ENCODE measurements at regions not wholly inside any gene's neighbourhood (a gene's known extent, or its start where the extent isn't known, plus 50 kb on each side); places are given as distances from the start of the nearest gene placed in this dataset.

DNA sequence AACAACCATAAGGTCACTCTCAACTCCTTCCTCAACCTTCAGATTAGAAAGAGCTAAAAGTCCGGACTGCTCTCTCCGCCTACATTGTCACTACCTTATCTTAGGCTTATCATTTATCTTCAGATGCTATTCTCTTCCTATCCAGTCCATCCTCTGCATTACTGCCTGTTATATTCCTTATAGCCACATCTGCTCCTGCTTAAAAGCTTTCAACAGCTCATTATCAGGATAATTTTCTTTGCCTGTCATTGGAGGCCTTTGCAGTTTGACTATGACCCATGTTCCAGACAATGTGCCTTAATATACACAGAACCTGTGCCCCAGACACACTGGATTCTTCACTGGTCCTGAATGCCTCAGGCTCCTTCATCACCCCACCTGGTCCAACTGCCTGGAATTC is 184.1 kb upstream of the SETMAR start (continued):
- no peak for TF ChIP-seq KDM5A (IDR thresholded peaks at IDR 0.05)
- TF ChIP-seq HOXA7 (CRISPR knock-in tag; IDR thresholded peaks at IDR 0.05) = no peak

DNA sequence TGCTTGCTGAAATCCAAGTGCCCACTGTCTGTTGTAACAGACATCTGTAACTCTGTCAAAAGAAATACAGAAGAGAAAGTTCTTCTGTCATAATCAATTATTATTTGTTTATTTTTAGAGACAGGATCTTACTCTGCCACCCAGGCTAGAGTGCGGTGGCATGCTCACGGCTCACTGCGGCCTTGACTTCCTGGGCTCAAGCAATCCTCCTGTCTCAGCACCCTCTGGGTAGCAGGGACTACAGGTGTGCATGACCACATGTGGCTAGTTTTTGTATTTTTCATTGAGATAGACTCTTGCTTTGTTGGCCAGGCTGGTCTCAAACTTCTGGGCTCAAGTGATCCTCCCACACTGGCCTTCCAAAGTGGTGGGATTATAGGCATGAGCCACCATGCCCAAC is 177.6 kb upstream of the SETMAR start:
- ChIA-PET POLR2A (no interaction called here), CTCF (no interaction called here)
- Histone ChIP-seq H3K4me3 (no peak overlapping the region), H3K4me1 (no peaks in the 10 kb centered on the region), H3K9me3 (no peaks in the 10 kb centered on the region; the same call in 2 of the 3 replicates), H3K4me2 (no peak overlapping the region), H3K27ac (no peak overlapping the region)
- WGBS (ENCODE audit: missing lambda C conversion rate) = 20% methylated on average over 3 of the region's 3 CpGs
- TF ChIP-seq POLR2AphosphoS2 (conservative IDR thresholded peaks at IDR 0.05; ENCODE audit: low read length) = no peak
- TF ChIP-seq NFE2L2 (conservative IDR thresholded peaks at IDR 0.05; ENCODE audit: low read length) = no peak
- no peak for TF ChIP-seq RARB (CRISPR knock-in tag; IDR thresholded peaks at IDR 0.05)
- TF ChIP-seq FOXS1 (CRISPR knock-in tag; IDR thresholded peaks at IDR 0.05) = no peak
- TF ChIP-seq ZFP36 (IDR thresholded peaks at IDR 0.05; ENCODE audit: borderline replicate concordance, partially characterized antibody) = no peak
- no peak for TF ChIP-seq JUNB (IDR thresholded peaks at IDR 0.05)
- TF ChIP-seq KDM1A (IDR thresholded peaks at IDR 0.05; ENCODE audit: low read depth) = no peak
- TF ChIP-seq, protein P1, sequence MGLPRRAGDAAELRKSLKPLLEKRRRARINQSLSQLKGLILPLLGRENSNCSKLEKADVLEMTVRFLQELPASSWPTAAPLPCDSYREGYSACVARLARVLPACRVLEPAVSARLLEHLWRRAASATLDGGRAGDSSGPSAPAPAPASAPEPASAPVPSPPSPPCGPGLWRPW (IDR thresholded peaks at IDR 0.05) = no peak
- ATAC-seq (no peak), DNase-seq (ENCODE audit: low read depth in 1 of 2, low spot score in 1 of 2) (no peak), FAIRE-seq (no peak)

DNA sequence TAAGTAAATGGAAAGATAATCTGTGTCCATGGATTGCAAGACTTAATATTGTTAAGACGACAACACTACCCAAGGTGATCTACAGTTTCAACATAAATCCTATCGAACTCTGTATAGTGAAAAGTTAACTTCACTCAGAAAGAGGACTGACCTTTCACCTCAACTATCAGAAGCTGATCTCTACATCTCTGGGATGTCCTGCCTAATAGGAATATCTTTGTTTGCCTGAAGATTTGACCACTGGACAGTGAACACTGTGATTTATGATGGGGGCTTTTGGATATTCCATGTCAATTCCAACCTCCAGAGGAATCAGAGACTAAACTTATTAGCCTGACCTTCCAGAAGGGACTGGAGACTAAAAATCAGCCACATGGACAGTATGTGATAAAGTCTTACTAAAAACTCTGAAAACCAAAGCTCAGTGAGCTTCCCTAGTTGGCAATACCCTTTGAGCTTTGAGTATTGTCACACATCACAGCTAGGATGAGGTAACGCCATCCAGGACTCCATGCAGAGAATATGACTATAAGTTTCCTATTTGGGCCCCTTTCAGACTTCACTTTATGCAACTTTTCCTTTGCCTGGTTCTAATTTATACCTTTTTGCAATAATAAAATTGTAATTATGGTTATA is 164.9 kb upstream of the SETMAR start:
- TF ChIP-seq TFCP2L1 (CRISPR knock-in tag; IDR thresholded peaks at IDR 0.05) (no peak), HOXA7 (CRISPR knock-in tag; IDR thresholded peaks at IDR 0.05) (no peak), EP300 (IDR thresholded peaks at IDR 0.05) (no peak), HOXB5 (CRISPR knock-in tag; IDR thresholded peaks at IDR 0.05) (no peak), CEBPB (IDR thresholded peaks at IDR 0.05) (no peak)
- TF ChIP-seq, protein P2, sequence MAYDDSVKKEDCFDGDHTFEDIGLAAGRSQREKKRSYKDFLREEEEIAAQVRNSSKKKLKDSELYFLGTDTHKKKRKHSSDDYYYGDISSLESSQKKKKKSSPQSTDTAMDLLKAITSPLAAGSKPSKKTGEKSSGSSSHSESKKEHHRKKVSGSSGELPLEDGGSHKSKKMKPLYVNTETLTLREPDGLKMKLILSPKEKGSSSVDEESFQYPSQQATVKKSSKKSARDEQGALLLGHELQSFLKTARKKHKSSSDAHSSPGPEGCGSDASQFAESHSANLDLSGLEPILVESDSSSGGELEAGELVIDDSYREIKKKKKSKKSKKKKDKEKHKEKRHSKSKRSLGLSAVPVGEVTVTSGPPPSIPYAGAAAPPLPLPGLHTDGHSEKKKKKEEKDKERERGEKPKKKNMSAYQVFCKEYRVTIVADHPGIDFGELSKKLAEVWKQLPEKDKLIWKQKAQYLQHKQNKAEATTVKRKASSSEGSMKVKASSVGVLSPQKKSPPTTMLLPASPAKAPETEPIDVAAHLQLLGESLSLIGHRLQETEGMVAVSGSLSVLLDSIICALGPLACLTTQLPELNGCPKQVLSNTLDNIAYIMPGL (CRISPR knock-in tag; IDR thresholded peaks at IDR 0.05; ENCODE audit: borderline replicate concordance) = no peak
- TF ChIP-seq, protein P3, sequence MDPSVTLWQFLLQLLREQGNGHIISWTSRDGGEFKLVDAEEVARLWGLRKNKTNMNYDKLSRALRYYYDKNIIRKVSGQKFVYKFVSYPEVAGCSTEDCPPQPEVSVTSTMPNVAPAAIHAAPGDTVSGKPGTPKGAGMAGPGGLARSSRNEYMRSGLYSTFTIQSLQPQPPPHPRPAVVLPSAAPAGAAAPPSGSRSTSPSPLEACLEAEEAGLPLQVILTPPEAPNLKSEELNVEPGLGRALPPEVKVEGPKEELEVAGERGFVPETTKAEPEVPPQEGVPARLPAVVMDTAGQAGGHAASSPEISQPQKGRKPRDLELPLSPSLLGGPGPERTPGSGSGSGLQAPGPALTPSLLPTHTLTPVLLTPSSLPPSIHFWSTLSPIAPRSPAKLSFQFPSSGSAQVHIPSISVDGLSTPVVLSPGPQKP (IDR thresholded peaks at IDR 0.05; ENCODE audit: low read depth, low read length) = no peak

DNA sequence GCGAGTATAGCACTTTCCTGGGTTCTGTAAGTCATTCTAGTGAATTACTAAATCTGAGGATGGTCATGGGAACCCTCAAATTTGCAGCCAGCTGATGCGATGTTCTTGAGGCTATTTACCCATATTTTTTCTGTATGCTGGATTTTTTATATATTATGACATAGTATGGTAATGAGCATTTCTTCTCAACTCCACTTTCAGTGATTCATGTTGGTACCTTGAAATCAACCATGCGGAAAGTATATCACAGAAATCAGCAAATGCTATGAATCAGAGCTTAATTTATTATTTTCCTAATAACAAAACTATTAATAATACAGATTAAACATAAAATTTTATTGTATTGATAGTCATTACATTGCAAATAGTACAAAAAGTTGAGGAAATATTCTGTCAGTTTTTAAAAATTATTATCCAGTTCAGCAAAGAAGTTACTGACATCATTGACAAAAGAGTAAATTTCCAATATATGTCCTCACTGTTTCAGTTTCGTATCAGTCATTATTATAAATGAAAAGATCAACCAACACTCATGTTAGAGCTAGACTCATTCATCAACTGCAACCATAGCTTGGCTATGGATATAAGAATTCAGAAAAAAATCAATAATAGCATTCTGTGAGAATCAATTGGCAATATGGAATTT is 164.3 kb upstream of the SETMAR start:
- Histone ChIP-seq H3K9me3 (no peaks in the 10 kb centered on the region), H3K4me2 (no peak overlapping the region), H3K27ac (no peak overlapping the region), H3K4me3 (no peak overlapping the region), H3K4me1 (0 out of 3 replicates have a peak, but pooled peaks cover 3% of the 10 kb centered on the region)
- ATAC-seq (no peak), DNase-seq (ENCODE audit: low read depth in 1 of 2, low spot score in 1 of 2) (no peak), FAIRE-seq (no peak)
- ChIA-PET CTCF (no interaction called here), POLR2A (no interaction called here)
- 12% methylated on average over 4 of the region's 4 CpGs for WGBS (ENCODE audit: missing lambda C conversion rate)
- TF ChIP-seq CEBPB (IDR thresholded peaks at IDR 0.05) = no peak
- TF ChIP-seq BHLHE40 (IDR thresholded peaks at IDR 0.05; ENCODE audit: low read depth, low read length) = no peak
- no peak for TF ChIP-seq RNF2 (IDR thresholded peaks at IDR 0.05; ENCODE audit: borderline replicate concordance, low read depth)
- TF ChIP-seq PHF8 (IDR thresholded peaks at IDR 0.05; ENCODE audit: borderline replicate concordance, low read depth) = no peak
- TF ChIP-seq MYC (IDR thresholded peaks at IDR 0.05; ENCODE audit: borderline replicate concordance, low read length) = no peak
- TF ChIP-seq, protein P4, sequence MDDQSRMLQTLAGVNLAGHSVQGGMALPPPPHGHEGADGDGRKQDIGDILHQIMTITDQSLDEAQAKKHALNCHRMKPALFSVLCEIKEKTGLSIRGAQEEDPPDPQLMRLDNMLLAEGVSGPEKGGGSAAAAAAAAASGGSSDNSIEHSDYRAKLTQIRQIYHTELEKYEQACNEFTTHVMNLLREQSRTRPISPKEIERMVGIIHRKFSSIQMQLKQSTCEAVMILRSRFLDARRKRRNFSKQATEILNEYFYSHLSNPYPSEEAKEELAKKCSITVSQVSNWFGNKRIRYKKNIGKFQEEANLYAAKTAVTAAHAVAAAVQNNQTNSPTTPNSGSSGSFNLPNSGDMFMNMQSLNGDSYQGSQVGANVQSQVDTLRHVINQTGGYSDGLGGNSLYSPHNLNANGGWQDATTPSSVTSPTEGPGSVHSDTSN (IDR thresholded peaks at IDR 0.05) = no peak
- no peak for TF ChIP-seq CBX2 (IDR thresholded peaks at IDR 0.05; ENCODE audit: borderline replicate concordance, low read depth)
- no peak for TF ChIP-seq NFE2L2 (conservative IDR thresholded peaks at IDR 0.05; ENCODE audit: low read length)
- TF ChIP-seq CHD4 (IDR thresholded peaks at IDR 0.05; ENCODE audit: borderline replicate concordance) = no peak
- no peak for TF ChIP-seq ZSCAN20 (CRISPR knock-in tag; IDR thresholded peaks at IDR 0.05)

More for the DNA sequence above, 164.9 kb upstream of the SETMAR start:
- Histone ChIP-seq H3K9me3 (no peaks in the 10 kb centered on the region), H3K4me3 (no peak overlapping the region), H3K4me2 (no peak overlapping the region), H3K4me1 (0 out of 3 replicates have a peak, but pooled peaks cover 3% of the 10 kb centered on the region), H3K27ac (no peak overlapping the region)
- CTCF ChIA-PET = no interaction called here
- 29% methylated on average over 3 of the region's 3 CpGs for WGBS (ENCODE audit: missing lambda C conversion rate)
- POLR2A ChIA-PET = no interaction called here
- no peak for ATAC-seq
- DNase-seq (ENCODE audit: low read depth in 1 of 2, low spot score in 1 of 2) = no peak
- no peak for FAIRE-seq

Measured in A549 (cell line).